Spinal cord (tissue), 9 donors: ENCODE measurements at regions not wholly inside any gene's neighbourhood (a gene's known extent, or its start where the extent isn't known, plus 50 kb on each side); places are given as distances from the start of the nearest gene placed in this dataset.

ENCODE experiments used
- DNase-seq, 6 donors: peaks; one replicate each; pipeline versions ENCODE4 v3.0.0 to v3.0.0-alpha.2; 2013 to 2015; ENCODE audit warnings: low spot score in 6 of 6, low read depth in 4 of 6
- H3K27ac ChIP-seq: one replicate; pipeline ENCODE4 v1.5.1; 2013; ENCODE audit warnings: low read depth, low read length, control low read depth
- H3K27me3 ChIP-seq: one replicate; pipeline ENCODE4 v1.6.1; 2013; ENCODE audit warnings: low read length; ENCODE audit not compliant: control insufficient read depth, insufficient read depth
- H3K36me3 ChIP-seq: one replicate; pipeline ENCODE4 v1.6.1; 2013; ENCODE audit warnings: low read length; ENCODE audit not compliant: control insufficient read depth, insufficient read depth
- H3K4me1 ChIP-seq: one replicate; pipeline ENCODE4 v1.6.1; 2013; ENCODE audit warnings: low read length; ENCODE audit not compliant: control insufficient read depth, insufficient read depth
- H3K4me3 ChIP-seq: one replicate; pipeline ENCODE4 v1.5.1; 2013; ENCODE audit warnings: low read depth, low read length, control low read depth
- H3K9me3 ChIP-seq: one replicate; pipeline ENCODE4 v1.6.1; 2013; ENCODE audit warnings: low read length; ENCODE audit not compliant: control insufficient read depth, insufficient read depth
- WGBS: methylation state at CpG from one replicate; pipeline ENCODE4 v1.1.5; 2013; ENCODE audit warnings: missing lambda C conversion rate; ENCODE audit not compliant: insufficient coverage; 5-methylcytosine and 5-hydroxymethylcytosine counted together
- donor health status: healthy.

- Histone ChIP-seq H3K4me1 (no peaks in the 10 kb centered on the region), H3K27me3 (no peaks in the 10 kb centered on the region), H3K36me3 (no peaks in the 10 kb centered on the region), H3K27ac (no peak overlapping the region), H3K4me3 (no peak overlapping the region), H3K9me3 (no peaks in the 10 kb centered on the region)
- DNase-seq = no peak
- 100% methylated on average over 1 of the region's 3 CpGs for WGBS
Measured at GRCh38 chr12:58358369-58358768, 417.0 kb downstream of the ATP23 start.

GRCh38 chr12:58359084-58359483 is 417.7 kb downstream of the ATP23 start:
- no peaks in the 10 kb centered on the region for H3K9me3 ChIP-seq
- no peak overlapping the region for H3K4me3 ChIP-seq
- WGBS = 81% methylated on average over 5 of the region's 8 CpGs
- DNase-seq = no peak
- H3K4me1 ChIP-seq = no peaks in the 10 kb centered on the region
- H3K27me3 ChIP-seq = no peaks in the 10 kb centered on the region
- H3K27ac ChIP-seq = no peak overlapping the region
- H3K36me3 ChIP-seq = no peaks in the 10 kb centered on the region

GRCh38 chr12:58361056-58361455 is 419.7 kb downstream of the ATP23 start:
- no peaks in the 10 kb centered on the region for H3K36me3 ChIP-seq
- no peaks in the 10 kb centered on the region for H3K9me3 ChIP-seq
- WGBS = 60% methylated on average over 1 of the region's 3 CpGs
- no peak overlapping the region for H3K4me3 ChIP-seq
- no peak for DNase-seq
- no peaks in the 10 kb centered on the region for H3K4me1 ChIP-seq
- H3K27ac ChIP-seq = no peak overlapping the region
- no peaks in the 10 kb centered on the region for H3K27me3 ChIP-seq

DNA sequence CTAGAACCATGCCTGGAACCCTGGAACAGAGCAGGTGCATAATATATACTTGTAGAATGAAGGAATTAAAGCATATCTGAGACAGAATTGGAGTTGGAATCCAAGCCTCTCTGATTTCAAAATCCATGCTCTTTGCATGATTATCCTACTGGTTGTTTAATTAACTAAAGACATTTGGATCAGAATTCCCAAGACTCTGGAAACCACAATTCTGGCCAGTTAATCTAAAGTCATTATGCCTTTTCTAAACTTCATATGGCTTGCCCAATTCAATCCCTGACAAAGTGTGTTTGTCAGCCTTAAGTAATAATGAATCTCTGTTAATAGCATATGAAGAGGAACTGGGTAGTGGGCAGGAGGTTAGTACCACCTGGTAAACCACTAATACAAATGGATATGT is 422.6 kb downstream of the ATP23 start:
- no peaks in the 10 kb centered on the region for H3K36me3 ChIP-seq
- H3K9me3 ChIP-seq = no peaks in the 10 kb centered on the region
- no peak overlapping the region for H3K27ac ChIP-seq
- H3K4me3 ChIP-seq = no peak overlapping the region
- no peaks in the 10 kb centered on the region for H3K27me3 ChIP-seq
- H3K4me1 ChIP-seq = no peaks in the 10 kb centered on the region
- no peak for DNase-seq

GRCh38 chr12:58364389-58365086 is 423.2 kb downstream of the ATP23 start:
- WGBS = no CpG with 5 or more reads among the region's 1 CpG
- DNase-seq = peak in 1 of 6 donors; percentile 50
- no peaks in the 10 kb centered on the region for H3K4me1 ChIP-seq

DNA sequence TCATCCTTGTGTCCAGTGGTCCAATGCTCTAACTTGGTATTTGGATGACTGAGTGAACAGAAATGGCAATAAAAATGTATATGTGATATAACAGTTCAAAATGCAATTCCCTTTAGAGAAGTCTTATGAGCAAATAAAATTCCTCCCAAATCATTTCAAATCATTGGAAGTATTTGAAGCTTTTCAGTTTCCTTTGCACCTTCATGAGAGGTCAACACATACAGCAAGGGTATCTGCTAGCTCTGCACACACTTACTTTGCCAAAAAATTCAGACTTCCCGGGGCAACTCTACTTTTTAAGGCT is 423.7 kb downstream of the ATP23 start:
- DNase-seq = no peak
- WGBS = no CpG with 5 or more reads among the region's 1 CpG
- H3K27ac ChIP-seq = no peak overlapping the region
- no peaks in the 10 kb centered on the region for H3K9me3 ChIP-seq
- no peaks in the 10 kb centered on the region for H3K27me3 ChIP-seq
- no peaks in the 10 kb centered on the region for H3K36me3 ChIP-seq
- H3K4me1 ChIP-seq = no peaks in the 10 kb centered on the region
- no peak overlapping the region for H3K4me3 ChIP-seq

More at GRCh38 chr12:58364389-58365086, 423.2 kb downstream of the ATP23 start:
- Histone ChIP-seq H3K4me3 (no peak overlapping the region), H3K36me3 (no peaks in the 10 kb centered on the region), H3K27ac (no peak overlapping the region), H3K27me3 (no peaks in the 10 kb centered on the region), H3K9me3 (no peaks in the 10 kb centered on the region)

- WGBS = 84% methylated on average over 2 of the region's 3 CpGs
- Histone ChIP-seq H3K9me3 (no peaks in the 10 kb centered on the region), H3K27me3 (no peaks in the 10 kb centered on the region), H3K36me3 (no peaks in the 10 kb centered on the region), H3K4me3 (no peak overlapping the region), H3K27ac (no peak overlapping the region), H3K4me1 (no peaks in the 10 kb centered on the region)
- no peak for DNase-seq
Measured at GRCh38 chr12:58367041-58367440, 425.7 kb downstream of the ATP23 start.

DNA sequence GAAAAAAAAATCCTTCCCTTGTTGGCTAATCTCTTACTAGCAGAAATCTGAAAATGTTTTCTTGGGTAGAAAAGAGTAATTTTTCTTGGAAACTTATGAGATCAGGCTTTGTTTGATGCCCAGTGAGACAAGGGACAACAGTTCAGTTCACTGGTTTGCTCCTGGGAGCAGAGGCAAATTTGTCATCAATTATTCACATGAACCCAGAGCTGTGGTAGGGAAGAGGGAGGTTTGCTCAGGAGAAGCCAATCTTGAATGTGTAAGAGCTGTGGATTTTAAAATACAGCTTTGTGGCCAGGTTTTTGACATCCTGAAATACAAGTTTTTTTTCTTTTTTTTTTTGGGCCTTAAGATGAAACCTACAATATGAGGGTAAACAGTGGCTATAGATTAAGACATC is 426.6 kb downstream of the ATP23 start:
- no peaks in the 10 kb centered on the region for H3K27me3 ChIP-seq
- DNase-seq = no peak
- no peaks in the 10 kb centered on the region for H3K9me3 ChIP-seq
- no peaks in the 10 kb centered on the region for H3K4me1 ChIP-seq
- H3K4me3 ChIP-seq = no peak overlapping the region
- H3K27ac ChIP-seq = no peak overlapping the region
- no peaks in the 10 kb centered on the region for H3K36me3 ChIP-seq

DNA sequence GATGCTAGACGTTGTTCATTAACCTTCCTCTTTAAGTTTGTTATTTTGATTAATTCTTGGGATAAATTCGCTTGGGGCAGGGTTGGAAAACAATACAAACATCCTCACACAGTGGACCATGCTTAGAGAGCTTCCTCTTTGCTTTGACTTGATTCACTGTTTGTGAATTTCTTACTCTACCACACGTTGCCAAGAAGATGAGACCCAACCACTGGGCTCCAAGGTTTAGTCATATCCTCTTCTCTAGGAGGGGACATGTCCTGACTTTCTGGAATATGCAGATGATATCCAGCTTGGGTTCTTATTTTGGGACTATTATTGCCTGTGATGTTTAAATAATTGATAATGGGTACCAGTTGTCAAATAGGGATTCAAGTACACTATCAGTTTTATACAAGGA is 428.2 kb downstream of the ATP23 start:
- no peak overlapping the region for H3K4me3 ChIP-seq
- no peak for DNase-seq
- H3K4me1 ChIP-seq = no peaks in the 10 kb centered on the region
- H3K27ac ChIP-seq = no peak overlapping the region
- H3K27me3 ChIP-seq = no peaks in the 10 kb centered on the region
- WGBS = no CpG with 5 or more reads among the region's 3 CpGs
- no peaks in the 10 kb centered on the region for H3K9me3 ChIP-seq
- H3K36me3 ChIP-seq = no peaks in the 10 kb centered on the region

- no CpG with 5 or more reads among the region's 3 CpGs for WGBS
- Histone ChIP-seq H3K4me1 (no peaks in the 10 kb centered on the region), H3K27ac (no peak overlapping the region), H3K36me3 (no peaks in the 10 kb centered on the region), H3K27me3 (no peaks in the 10 kb centered on the region), H3K4me3 (no peak overlapping the region), H3K9me3 (no peaks in the 10 kb centered on the region)
- no peak for DNase-seq
Measured at GRCh38 chr12:58372298-58372697, 430.9 kb downstream of the ATP23 start.
